WTC11 (cell line): ENCODE measurements at regions not wholly inside any gene's neighbourhood (a gene's known extent, or its start where the extent isn't known, plus 50 kb on each side); places are given as distances from the start of the nearest gene placed in this dataset.

Experiments
- ATF1 ChIP-seq: sonication (generic); formaldehyde crosslinking; IDR thresholded peaks from 2 replicates; pipeline ENCODE4 v1.8.1; 2023; ENCODE audit warnings: mild to moderate bottlenecking, moderate library complexity, missing genetic modification reagents
- ATF3 ChIP-seq: sonication (generic); formaldehyde crosslinking; conservative IDR thresholded peaks from 2 replicates; pipeline ENCODE4 v1.8.1; 2022; ENCODE audit warnings: mild to moderate bottlenecking, missing genetic modification reagents
- EMX1 ChIP-seq: fragments of 250-450 bp; sonication (Bioruptor Pico); IDR thresholded peaks from 2 replicates; pipeline ENCODE4 v1.8.0; 2021; ENCODE audit warnings: mild to moderate bottlenecking
- IRF1 ChIP-seq: sonication (generic); formaldehyde crosslinking; IDR thresholded peaks from 2 replicates; pipeline ENCODE4 v1.8.0; 2023; ENCODE audit warnings: missing genetic modification reagents
- ZNF317 ChIP-seq: sonication (generic); formaldehyde crosslinking; IDR thresholded peaks from 2 replicates; pipeline ENCODE4 v1.8.1; 2023; ENCODE audit warnings: low read depth, mild to moderate bottlenecking, moderate library complexity, missing genetic modification reagents, borderline replicate concordance
- TF ChIP-seq, protein P1 (sequence below): fragments of 200-600 bp; IDR thresholded peaks from 2 replicates; pipeline ENCODE4 v1.8.0; 2022; ENCODE audit warnings: antibody characterized with exemption
- TF ChIP-seq, protein P2 (sequence below): sonication (generic); formaldehyde crosslinking; IDR thresholded peaks from 2 replicates; pipeline ENCODE4 v1.8.0; 2022; ENCODE audit warnings: missing genetic modification reagents

DNA sequence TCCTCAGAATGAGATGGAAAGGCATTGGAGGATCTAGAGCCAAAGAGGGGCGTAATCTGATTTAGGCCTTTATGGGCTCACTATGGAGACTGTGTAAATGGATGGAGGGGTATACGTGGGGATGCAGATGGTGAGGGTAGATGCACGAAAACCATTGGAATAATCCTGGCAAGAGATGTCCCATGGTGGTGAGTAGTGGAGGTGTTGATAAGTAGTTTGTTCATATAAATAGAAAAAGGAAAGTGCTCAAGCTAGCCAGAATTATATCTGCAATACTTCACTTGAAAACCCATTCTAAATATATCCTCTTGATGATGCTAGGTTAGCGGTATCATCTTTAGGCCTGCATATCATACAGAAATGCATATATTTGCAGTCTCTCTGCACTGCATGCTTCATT lies 459.7 kb downstream of the CDH2 start:
- TF ChIP-seq IRF1 (CRISPR knock-in tag) (no peak), ZNF317 (CRISPR knock-in tag) (no peak), EMX1 (CRISPR knock-in tag) (no peak), ATF3 (no peak), ATF1 (CRISPR knock-in tag) (no peak)
- TF ChIP-seq, protein P1, sequence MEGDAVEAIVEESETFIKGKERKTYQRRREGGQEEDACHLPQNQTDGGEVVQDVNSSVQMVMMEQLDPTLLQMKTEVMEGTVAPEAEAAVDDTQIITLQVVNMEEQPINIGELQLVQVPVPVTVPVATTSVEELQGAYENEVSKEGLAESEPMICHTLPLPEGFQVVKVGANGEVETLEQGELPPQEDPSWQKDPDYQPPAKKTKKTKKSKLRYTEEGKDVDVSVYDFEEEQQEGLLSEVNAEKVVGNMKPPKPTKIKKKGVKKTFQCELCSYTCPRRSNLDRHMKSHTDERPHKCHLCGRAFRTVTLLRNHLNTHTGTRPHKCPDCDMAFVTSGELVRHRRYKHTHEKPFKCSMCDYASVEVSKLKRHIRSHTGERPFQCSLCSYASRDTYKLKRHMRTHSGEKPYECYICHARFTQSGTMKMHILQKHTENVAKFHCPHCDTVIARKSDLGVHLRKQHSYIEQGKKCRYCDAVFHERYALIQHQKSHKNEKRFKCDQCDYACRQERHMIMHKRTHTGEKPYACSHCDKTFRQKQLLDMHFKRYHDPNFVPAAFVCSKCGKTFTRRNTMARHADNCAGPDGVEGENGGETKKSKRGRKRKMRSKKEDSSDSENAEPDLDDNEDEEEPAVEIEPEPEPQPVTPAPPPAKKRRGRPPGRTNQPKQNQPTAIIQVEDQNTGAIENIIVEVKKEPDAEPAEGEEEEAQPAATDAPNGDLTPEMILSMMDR = no peak
- TF ChIP-seq, protein P2, sequence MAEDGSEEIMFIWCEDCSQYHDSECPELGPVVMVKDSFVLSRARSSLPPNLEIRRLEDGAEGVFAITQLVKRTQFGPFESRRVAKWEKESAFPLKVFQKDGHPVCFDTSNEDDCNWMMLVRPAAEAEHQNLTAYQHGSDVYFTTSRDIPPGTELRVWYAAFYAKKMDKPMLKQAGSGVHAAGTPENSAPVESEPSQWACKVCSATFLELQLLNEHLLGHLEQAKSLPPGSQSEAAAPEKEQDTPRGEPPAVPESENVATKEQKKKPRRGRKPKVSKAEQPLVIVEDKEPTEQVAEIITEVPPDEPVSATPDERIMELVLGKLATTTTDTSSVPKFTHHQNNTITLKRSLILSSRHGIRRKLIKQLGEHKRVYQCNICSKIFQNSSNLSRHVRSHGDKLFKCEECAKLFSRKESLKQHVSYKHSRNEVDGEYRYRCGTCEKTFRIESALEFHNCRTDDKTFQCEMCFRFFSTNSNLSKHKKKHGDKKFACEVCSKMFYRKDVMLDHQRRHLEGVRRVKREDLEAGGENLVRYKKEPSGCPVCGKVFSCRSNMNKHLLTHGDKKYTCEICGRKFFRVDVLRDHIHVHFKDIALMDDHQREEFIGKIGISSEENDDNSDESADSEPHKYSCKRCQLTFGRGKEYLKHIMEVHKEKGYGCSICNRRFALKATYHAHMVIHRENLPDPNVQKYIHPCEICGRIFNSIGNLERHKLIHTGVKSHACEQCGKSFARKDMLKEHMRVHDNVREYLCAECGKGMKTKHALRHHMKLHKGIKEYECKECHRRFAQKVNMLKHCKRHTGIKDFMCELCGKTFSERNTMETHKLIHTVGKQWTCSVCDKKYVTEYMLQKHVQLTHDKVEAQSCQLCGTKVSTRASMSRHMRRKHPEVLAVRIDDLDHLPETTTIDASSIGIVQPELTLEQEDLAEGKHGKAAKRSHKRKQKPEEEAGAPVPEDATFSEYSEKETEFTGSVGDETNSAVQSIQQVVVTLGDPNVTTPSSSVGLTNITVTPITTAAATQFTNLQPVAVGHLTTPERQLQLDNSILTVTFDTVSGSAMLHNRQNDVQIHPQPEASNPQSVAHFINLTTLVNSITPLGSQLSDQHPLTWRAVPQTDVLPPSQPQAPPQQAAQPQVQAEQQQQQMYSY = no peak
